DOHH2 (cell line): ENCODE measurements at regions not wholly inside any gene's neighbourhood (a gene's known extent, or its start where the extent isn't known, plus 50 kb on each side); places are given as distances from the start of the nearest gene placed in this dataset.

Experiments used
- EZH2phosphoT487 ChIP-seq: fragments of 200-600 bp; sonication (generic); IDR thresholded peaks from 2 replicates; pipeline ENCODE4 v1.6.1; 2017; ENCODE audit warnings: borderline replicate concordance, mild to moderate bottlenecking, antibody characterized with exemption, low read length, moderate library complexity, mixed read lengths
- TF ChIP-seq, protein P1 (sequence below): fragments of 200-600 bp; sonication (generic); IDR thresholded peaks from one replicate; pipeline ENCODE4 v1.5.1; 2014; ENCODE audit warnings: antibody characterized with exemption, mild to moderate bottlenecking, low read depth, low read length; ENCODE audit not compliant: poor library complexity, severe bottlenecking

GRCh38 chr4:92186239-92186638, 117.5 kb upstream of the GRID2 start:
- TF ChIP-seq, protein P1, sequence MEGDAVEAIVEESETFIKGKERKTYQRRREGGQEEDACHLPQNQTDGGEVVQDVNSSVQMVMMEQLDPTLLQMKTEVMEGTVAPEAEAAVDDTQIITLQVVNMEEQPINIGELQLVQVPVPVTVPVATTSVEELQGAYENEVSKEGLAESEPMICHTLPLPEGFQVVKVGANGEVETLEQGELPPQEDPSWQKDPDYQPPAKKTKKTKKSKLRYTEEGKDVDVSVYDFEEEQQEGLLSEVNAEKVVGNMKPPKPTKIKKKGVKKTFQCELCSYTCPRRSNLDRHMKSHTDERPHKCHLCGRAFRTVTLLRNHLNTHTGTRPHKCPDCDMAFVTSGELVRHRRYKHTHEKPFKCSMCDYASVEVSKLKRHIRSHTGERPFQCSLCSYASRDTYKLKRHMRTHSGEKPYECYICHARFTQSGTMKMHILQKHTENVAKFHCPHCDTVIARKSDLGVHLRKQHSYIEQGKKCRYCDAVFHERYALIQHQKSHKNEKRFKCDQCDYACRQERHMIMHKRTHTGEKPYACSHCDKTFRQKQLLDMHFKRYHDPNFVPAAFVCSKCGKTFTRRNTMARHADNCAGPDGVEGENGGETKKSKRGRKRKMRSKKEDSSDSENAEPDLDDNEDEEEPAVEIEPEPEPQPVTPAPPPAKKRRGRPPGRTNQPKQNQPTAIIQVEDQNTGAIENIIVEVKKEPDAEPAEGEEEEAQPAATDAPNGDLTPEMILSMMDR, result no peak
- no peak for TF ChIP-seq EZH2phosphoT487
